ENCODE measurements at regions not wholly inside any gene's neighbourhood (a gene's known extent, or its start where the extent isn't known, plus 50 kb on each side); places are given as distances from the start of the nearest gene placed in this dataset.

GRCh38 chr2:67923696-67924095 lies 139.1 kb downstream of the C1D start:
- no peak for TF ChIP-seq CTCF (IDR thresholded peaks at IDR 0.05)
- TF ChIP-seq POLR2A (IDR thresholded peaks at IDR 0.05) = no peak

All from adrenal gland (tissue), 5 donors.